B cell (primary cell): ENCODE measurements at regions not wholly inside any gene's neighbourhood (a gene's known extent, or its start where the extent isn't known, plus 50 kb on each side); places are given as distances from the start of the nearest gene placed in this dataset.

Experiments
- EZH2 ChIP-seq: IDR thresholded peaks from 2 replicates; pipeline ENCODE4 v1.6.1; 2012; ENCODE audit warnings: borderline replicate concordance, low read depth, mild to moderate bottlenecking, moderate library complexity, low read length; ENCODE audit not compliant: insufficient read depth, poor library complexity, severe bottlenecking
- TF ChIP-seq, protein P1 (sequence below): fragments of 200-600 bp; IDR thresholded peaks from one replicate; pipeline ENCODE4 v1.8.0; 2022; ENCODE audit warnings: antibody characterized with exemption, mild to moderate bottlenecking

DNA sequence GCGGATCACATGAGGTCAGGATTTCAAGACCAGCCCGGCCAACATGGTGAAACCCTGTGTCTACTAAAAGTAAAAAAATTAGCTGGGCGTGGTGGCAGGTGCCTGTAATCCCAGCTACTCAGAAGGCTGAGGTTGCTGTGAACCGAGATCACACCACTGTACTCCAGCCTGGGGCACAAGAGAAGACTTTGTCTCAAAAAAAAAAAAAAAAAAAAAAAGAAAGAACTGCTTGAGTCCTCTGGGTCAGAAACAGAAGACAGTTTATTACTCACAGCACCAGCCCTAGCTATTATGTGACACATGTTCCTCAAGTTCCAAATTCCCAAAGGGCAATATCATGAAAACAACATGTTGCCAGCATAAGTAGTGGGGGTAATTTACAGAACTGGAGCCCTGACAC is 1014.1 kb upstream of the RAG2 start:
- TF ChIP-seq, protein P1, sequence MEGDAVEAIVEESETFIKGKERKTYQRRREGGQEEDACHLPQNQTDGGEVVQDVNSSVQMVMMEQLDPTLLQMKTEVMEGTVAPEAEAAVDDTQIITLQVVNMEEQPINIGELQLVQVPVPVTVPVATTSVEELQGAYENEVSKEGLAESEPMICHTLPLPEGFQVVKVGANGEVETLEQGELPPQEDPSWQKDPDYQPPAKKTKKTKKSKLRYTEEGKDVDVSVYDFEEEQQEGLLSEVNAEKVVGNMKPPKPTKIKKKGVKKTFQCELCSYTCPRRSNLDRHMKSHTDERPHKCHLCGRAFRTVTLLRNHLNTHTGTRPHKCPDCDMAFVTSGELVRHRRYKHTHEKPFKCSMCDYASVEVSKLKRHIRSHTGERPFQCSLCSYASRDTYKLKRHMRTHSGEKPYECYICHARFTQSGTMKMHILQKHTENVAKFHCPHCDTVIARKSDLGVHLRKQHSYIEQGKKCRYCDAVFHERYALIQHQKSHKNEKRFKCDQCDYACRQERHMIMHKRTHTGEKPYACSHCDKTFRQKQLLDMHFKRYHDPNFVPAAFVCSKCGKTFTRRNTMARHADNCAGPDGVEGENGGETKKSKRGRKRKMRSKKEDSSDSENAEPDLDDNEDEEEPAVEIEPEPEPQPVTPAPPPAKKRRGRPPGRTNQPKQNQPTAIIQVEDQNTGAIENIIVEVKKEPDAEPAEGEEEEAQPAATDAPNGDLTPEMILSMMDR: no peak
- TF ChIP-seq EZH2: no peak
